GM18520 (cell line): ENCODE measurements at regions not wholly inside any gene's neighbourhood (a gene's known extent, or its start where the extent isn't known, plus 50 kb on each side); places are given as distances from the start of the nearest gene placed in this dataset.

ENCODE experiments used
- ATAC-seq: cut with Tn5 transposase; IDR thresholded peaks from one replicate; pipeline ENCODE4 v1.9.1; 2021; ENCODE audit not compliant: unreplicated experiment

GRCh38 chr18:56139372-56139771 is 499.0 kb downstream of the TXNL1 start:
- no peak for ATAC-seq

- no peak for ATAC-seq
Measured at GRCh38 chr18:56136105-56136504, 502.3 kb downstream of the TXNL1 start.

GRCh38 chr18:56130481-56130880 is 507.9 kb downstream of the TXNL1 start:
- ATAC-seq = no peak

GRCh38 chr18:56128153-56128791 is 510.1 kb downstream of the TXNL1 start:
- ATAC-seq = no peak

GRCh38 chr18:56127322-56128099 is 510.9 kb downstream of the TXNL1 start:
- no peak for ATAC-seq

GRCh38 chr18:56124186-56124585 is 514.2 kb downstream of the TXNL1 start:
- ATAC-seq = no peak

- ATAC-seq = no peak
Measured at GRCh38 chr18:56121669-56122068, 516.7 kb downstream of the TXNL1 start.

- no peak for ATAC-seq
Measured at GRCh38 chr18:56120782-56121181, 517.6 kb downstream of the TXNL1 start.

- no peak for ATAC-seq
Measured at GRCh38 chr18:56119681-56120080, 518.7 kb downstream of the TXNL1 start.

- no peak for ATAC-seq
Measured at GRCh38 chr18:56118422-56118821, 520.0 kb downstream of the TXNL1 start.

- no peak for ATAC-seq
Measured at GRCh38 chr18:56115071-56116015, 523.0 kb downstream of the TXNL1 start.

- no peak for ATAC-seq
Measured at GRCh38 chr18:56112984-56113383, 525.0 kb upstream of the TCF4 start.

GRCh38 chr18:56112013-56112749 is 524.2 kb upstream of the TCF4 start:
- ATAC-seq = peak; percentile 99

GRCh38 chr18:56109757-56110156 is 521.8 kb upstream of the TCF4 start:
- ATAC-seq = no peak

- no peak for ATAC-seq
Measured at GRCh38 chr18:56108478-56109367, 520.7 kb upstream of the TCF4 start.

GRCh38 chr18:56107821-56108477 is 520.0 kb upstream of the TCF4 start:
- ATAC-seq = no peak

GRCh38 chr18:56100090-56100722 is 512.2 kb upstream of the TCF4 start:
- no peak for ATAC-seq

GRCh38 chr18:56097621-56098020 is 509.6 kb upstream of the TCF4 start:
- ATAC-seq = no peak

GRCh38 chr18:56096861-56097260 is 508.9 kb upstream of the TCF4 start:
- ATAC-seq = no peak
